ENCODE measurements at regions not wholly inside any gene's neighbourhood (a gene's known extent, or its start where the extent isn't known, plus 50 kb on each side); places are given as distances from the start of the nearest gene placed in this dataset.

DNA sequence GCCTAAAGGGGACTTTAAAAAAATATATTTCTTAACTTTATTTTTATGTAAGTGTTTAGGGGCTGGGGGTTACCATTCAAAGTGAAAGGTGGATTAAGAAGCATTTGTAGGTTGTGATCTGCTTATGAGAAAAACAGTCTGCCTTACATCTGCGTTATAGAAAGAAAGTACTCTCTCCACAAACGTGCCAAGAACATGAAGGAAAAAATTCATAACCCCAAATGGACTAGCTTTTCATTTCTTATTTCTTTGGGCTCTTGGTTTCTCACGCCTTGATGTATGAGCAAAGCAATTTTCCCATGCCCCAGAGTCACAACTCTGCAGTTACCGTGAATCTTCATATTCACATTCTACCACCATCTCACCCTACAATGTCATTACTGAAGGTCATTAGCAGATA lies 1165.1 kb upstream of the ADGRL4 start:
- ChIA-PET POLR2A (no interaction called here), CTCF (no interaction called here)
- ATAC-seq (no peak), DNase-seq (ENCODE audit: low read depth, low spot score) (no peak)
- in situ Hi-C loops (cut with HindIII; ENCODE audit: low pct_unique_long_range_greater_than_20kb, low sequenced_read_pairs): no loop called here
- Histone ChIP-seq H3K4me3 (ENCODE audit: low read depth in 2 of 2, low read length in 2 of 2) (no peak overlapping the region), H3K27ac (ENCODE audit: low read length) (no peak overlapping the region), H3K4me1 (ENCODE audit: control insufficient read depth, insufficient read depth, low read length) (no peaks in the 10 kb centered on the region), H3K9me3 (ENCODE audit: control insufficient read depth, insufficient read depth, low read depth, low read length) (no peaks in the 10 kb centered on the region), H3K36me3 (ENCODE audit: control insufficient read depth, insufficient read depth, low read length) (no peaks in the 10 kb centered on the region), H3K27me3 (ENCODE audit: control insufficient read depth, insufficient read depth, low read length) (no peaks in the 10 kb centered on the region)
- intact Hi-C loops (cut with micrococcal nuclease; ENCODE audit: unreplicated experiment): no loop called here
- no TSS peak for BruUV-seq (replicated peaks)
- TF ChIP-seq TCF7L2 (IDR thresholded peaks at IDR 0.05; ENCODE audit: low read depth, low read length) (no peak), SIN3A (IDR thresholded peaks at IDR 0.05; ENCODE audit: borderline replicate concordance, insufficient read depth, low read depth, low read length) (no peak), POLR2AphosphoS5 (IDR thresholded peaks at IDR 0.05; ENCODE audit: low read depth, low read length) (no peak)
- TF ChIP-seq, protein P1, sequence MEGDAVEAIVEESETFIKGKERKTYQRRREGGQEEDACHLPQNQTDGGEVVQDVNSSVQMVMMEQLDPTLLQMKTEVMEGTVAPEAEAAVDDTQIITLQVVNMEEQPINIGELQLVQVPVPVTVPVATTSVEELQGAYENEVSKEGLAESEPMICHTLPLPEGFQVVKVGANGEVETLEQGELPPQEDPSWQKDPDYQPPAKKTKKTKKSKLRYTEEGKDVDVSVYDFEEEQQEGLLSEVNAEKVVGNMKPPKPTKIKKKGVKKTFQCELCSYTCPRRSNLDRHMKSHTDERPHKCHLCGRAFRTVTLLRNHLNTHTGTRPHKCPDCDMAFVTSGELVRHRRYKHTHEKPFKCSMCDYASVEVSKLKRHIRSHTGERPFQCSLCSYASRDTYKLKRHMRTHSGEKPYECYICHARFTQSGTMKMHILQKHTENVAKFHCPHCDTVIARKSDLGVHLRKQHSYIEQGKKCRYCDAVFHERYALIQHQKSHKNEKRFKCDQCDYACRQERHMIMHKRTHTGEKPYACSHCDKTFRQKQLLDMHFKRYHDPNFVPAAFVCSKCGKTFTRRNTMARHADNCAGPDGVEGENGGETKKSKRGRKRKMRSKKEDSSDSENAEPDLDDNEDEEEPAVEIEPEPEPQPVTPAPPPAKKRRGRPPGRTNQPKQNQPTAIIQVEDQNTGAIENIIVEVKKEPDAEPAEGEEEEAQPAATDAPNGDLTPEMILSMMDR (IDR thresholded peaks at IDR 0.05): no peak
- TF ChIP-seq, protein P2, sequence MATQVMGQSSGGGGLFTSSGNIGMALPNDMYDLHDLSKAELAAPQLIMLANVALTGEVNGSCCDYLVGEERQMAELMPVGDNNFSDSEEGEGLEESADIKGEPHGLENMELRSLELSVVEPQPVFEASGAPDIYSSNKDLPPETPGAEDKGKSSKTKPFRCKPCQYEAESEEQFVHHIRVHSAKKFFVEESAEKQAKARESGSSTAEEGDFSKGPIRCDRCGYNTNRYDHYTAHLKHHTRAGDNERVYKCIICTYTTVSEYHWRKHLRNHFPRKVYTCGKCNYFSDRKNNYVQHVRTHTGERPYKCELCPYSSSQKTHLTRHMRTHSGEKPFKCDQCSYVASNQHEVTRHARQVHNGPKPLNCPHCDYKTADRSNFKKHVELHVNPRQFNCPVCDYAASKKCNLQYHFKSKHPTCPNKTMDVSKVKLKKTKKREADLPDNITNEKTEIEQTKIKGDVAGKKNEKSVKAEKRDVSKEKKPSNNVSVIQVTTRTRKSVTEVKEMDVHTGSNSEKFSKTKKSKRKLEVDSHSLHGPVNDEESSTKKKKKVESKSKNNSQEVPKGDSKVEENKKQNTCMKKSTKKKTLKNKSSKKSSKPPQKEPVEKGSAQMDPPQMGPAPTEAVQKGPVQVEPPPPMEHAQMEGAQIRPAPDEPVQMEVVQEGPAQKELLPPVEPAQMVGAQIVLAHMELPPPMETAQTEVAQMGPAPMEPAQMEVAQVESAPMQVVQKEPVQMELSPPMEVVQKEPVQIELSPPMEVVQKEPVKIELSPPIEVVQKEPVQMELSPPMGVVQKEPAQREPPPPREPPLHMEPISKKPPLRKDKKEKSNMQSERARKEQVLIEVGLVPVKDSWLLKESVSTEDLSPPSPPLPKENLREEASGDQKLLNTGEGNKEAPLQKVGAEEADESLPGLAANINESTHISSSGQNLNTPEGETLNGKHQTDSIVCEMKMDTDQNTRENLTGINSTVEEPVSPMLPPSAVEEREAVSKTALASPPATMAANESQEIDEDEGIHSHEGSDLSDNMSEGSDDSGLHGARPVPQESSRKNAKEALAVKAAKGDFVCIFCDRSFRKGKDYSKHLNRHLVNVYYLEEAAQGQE (IDR thresholded peaks at IDR 0.05; ENCODE audit: insufficient read depth in 1 of 2, low read depth in 2 of 2, low read length in 1 of 2): no peak

DNA sequence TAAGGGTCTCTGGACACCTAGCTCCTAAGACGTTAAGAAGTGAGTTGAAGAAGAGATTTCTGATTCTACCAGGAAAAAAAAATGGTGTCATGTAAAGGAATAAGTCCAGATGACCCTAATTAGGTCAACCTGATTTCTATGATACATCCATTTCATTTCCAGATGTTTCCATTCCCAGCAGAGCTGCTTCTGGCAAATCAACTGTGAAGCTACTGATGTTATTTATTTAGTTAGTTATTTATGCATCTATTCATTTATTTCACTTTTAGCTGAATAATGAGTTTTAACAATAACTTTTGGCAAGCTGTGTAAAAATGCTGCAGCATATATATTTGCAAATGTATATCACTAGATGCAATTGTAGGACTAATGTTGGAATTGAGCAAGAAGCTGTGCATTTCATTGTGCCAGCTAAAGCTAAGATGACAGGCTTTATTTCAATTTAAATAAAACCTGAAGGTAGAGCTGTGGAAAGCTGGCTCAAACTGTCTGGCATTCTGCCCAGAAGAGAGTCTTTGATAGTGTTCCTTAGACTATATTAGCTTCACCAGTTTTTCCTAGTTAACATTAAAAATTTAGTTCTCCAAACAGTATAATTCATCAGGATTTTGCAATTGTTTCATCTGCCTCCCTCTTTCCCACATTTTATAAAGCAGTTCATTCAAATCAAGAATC lies 1164.4 kb upstream of the ADGRL4 start:
- Histone ChIP-seq H3K4me1 (ENCODE audit: control insufficient read depth, insufficient read depth, low read length) (no peaks in the 10 kb centered on the region), H3K9me3 (ENCODE audit: control insufficient read depth, insufficient read depth, low read depth, low read length) (no peaks in the 10 kb centered on the region), H3K27me3 (ENCODE audit: control insufficient read depth, insufficient read depth, low read length) (no peaks in the 10 kb centered on the region), H3K4me3 (ENCODE audit: low read depth in 2 of 2, low read length in 2 of 2) (no peak overlapping the region), H3K27ac (ENCODE audit: low read length) (no peak overlapping the region), H3K36me3 (ENCODE audit: control insufficient read depth, insufficient read depth, low read length) (no peaks in the 10 kb centered on the region)
- BruUV-seq (replicated peaks): no TSS peak
- TF ChIP-seq POLR2AphosphoS5 (IDR thresholded peaks at IDR 0.05; ENCODE audit: low read depth, low read length): no peak
- no peak for TF ChIP-seq SIN3A (IDR thresholded peaks at IDR 0.05; ENCODE audit: borderline replicate concordance, insufficient read depth, low read depth, low read length)
- TF ChIP-seq TCF7L2 (IDR thresholded peaks at IDR 0.05; ENCODE audit: low read depth, low read length): no peak
- TF ChIP-seq, protein P1 (IDR thresholded peaks at IDR 0.05): no peak
- TF ChIP-seq, protein P2 (IDR thresholded peaks at IDR 0.05; ENCODE audit: insufficient read depth in 1 of 2, low read depth in 2 of 2, low read length in 1 of 2): no peak
- no peak for DNase-seq (ENCODE audit: low read depth, low spot score)
- CTCF ChIA-PET: no interaction called here
- no peak for ATAC-seq
- intact Hi-C loops (cut with micrococcal nuclease; ENCODE audit: unreplicated experiment): no loop called here
- in situ Hi-C loops (cut with HindIII; ENCODE audit: low pct_unique_long_range_greater_than_20kb, low sequenced_read_pairs): no loop called here
- POLR2A ChIA-PET: no interaction called here

Measured in Panc1 (cell line).